Activated CD4-positive, alpha-beta memory T cell treated with anti-CD3 and anti-CD28 coated beads, Interleukin-2, amount 10 ng/mL, durations not matched to agents 7 days and 5 days (primary cell): ENCODE measurements at regions not wholly inside any gene's neighbourhood (a gene's known extent, or its start where the extent isn't known, plus 50 kb on each side); places are given as distances from the start of the nearest gene placed in this dataset.
A peak's percentile ranks its signal among the peaks of the same experiment; 100 is the strongest.
"Not testable (repeated sequence)": the region's sequence is repeated elsewhere in the genome, so short reads cannot be mapped to it uniquely, and the experiment has no call there.

ENCODE experiments used
- CTCF ChIA-PET: fragments of 350-600 bp; sonication (Branson Sonifier 250); formaldehyde crosslinking; loops from one replicate; lab custom pipeline; 2021; ENCODE audit warnings: antibody characterized with exemption, inconsistent platforms; lab: Charles Lee
- POLR2A ChIA-PET: fragments of 350-600 bp; sonication (Branson Sonifier 250); formaldehyde crosslinking; loops from one replicate; lab custom pipeline; 2021; ENCODE audit warnings: antibody characterized with exemption; lab: Charles Lee
- DNase-seq: peaks from one replicate; pipeline ENCODE4 v3.0.0-alpha.2; 2020
- H3K27ac Mint-ChIP-seq: one replicate; pipeline ENCODE4 v1.8.0; 2021; ENCODE audit warnings: mild to moderate bottlenecking, mixed read lengths
- H3K27me3 Mint-ChIP-seq: one replicate; pipeline ENCODE4 v1.8.0; 2021; ENCODE audit warnings: mixed read lengths
- H3K36me3 Mint-ChIP-seq: one replicate; pipeline ENCODE4 v1.8.0; 2021; ENCODE audit warnings: low read depth, mixed read lengths
- H3K4me1 Mint-ChIP-seq: one replicate; pipeline ENCODE4 v1.8.0; 2021; ENCODE audit warnings: mixed read lengths
- H3K4me3 Mint-ChIP-seq: one replicate; pipeline ENCODE4 v1.8.0; 2021; ENCODE audit warnings: mild to moderate bottlenecking, mixed read lengths
- H3K9me3 Mint-ChIP-seq: one replicate; pipeline ENCODE4 v1.8.0; 2021; ENCODE audit warnings: mixed read lengths

DNA sequence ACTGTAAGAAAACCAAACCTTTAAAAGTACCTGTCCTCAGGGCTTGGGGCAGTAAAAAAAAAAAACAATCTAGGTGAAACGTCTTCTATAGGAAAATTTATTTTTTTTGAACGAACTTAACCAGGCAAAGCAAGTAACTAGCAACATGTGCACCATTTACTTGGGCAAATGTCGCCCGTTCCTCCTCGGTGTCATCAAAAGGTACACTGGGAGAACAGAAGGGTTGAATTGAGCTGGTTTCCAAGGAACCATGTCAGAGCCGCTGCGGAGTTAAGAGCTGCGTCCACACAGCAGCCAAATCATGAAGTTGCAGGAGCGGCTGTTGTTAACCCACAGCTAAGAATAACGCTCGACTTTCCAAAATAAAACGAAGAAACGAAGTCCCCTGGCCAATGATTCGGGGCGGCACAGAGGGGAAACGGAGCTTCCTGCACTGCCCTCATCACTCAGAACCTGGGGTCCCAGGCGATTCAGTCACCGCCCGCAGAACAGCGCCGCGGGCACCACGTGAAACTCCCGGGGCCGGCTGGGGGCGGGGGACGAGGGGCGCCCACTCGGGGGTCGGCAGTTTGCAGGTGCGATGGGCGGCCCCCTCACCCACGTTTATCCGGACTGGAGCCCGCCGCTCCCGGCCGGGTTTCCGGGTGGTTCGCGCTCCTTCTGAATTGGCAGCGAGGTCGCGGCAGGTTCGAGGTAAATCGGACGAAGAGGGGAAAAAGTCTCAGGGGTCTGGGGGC is 53.6 kb upstream of the PLGLB1 start:
- Mint-ChIP-seq H3K4me1 (peaks cover 14% of the 10 kb centered on the region), H3K4me3 (peak overlapping the region; percentile 78), H3K27ac (peak overlapping the region; percentile 69)
- POLR2A ChIA-PET, H3K36me3 Mint-ChIP-seq, CTCF ChIA-PET, H3K9me3 Mint-ChIP-seq, H3K27me3 Mint-ChIP-seq: not testable (repeated sequence)
- peak; percentile 42 for DNase-seq

DNA sequence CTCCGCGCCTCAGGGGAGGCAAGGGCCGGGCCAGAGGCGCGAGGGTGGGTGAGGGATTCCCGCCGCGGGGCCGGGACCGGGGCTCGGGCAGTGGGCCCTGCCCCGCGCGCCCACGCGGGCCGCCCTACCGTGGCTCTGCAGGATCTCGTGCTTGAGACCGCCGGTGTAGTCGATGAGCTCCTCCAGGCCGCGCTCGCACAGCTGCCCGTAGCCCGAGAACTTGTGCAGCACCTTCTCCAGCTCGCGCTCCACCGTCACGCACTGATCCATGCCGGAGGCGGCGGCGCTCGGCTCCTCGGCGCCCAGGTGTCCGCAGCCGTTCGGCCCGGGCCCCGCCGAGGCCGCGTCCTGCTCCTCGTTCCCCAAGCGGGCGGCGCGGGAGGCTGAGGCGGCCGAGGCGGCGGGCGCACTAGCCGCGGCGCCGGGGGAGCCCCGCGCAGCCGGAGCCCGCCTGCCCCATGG is 54.2 kb upstream of the PLGLB1 start:
- Mint-ChIP-seq H3K27ac (peak overlapping the region; percentile 81), H3K4me1 (peaks cover 11% of the 10 kb centered on the region), H3K4me3 (peak overlapping the region; percentile 86)
- H3K36me3 Mint-ChIP-seq, POLR2A ChIA-PET, H3K9me3 Mint-ChIP-seq, H3K27me3 Mint-ChIP-seq, CTCF ChIA-PET: not testable (repeated sequence)
- DNase-seq = peak; percentile 57

DNA sequence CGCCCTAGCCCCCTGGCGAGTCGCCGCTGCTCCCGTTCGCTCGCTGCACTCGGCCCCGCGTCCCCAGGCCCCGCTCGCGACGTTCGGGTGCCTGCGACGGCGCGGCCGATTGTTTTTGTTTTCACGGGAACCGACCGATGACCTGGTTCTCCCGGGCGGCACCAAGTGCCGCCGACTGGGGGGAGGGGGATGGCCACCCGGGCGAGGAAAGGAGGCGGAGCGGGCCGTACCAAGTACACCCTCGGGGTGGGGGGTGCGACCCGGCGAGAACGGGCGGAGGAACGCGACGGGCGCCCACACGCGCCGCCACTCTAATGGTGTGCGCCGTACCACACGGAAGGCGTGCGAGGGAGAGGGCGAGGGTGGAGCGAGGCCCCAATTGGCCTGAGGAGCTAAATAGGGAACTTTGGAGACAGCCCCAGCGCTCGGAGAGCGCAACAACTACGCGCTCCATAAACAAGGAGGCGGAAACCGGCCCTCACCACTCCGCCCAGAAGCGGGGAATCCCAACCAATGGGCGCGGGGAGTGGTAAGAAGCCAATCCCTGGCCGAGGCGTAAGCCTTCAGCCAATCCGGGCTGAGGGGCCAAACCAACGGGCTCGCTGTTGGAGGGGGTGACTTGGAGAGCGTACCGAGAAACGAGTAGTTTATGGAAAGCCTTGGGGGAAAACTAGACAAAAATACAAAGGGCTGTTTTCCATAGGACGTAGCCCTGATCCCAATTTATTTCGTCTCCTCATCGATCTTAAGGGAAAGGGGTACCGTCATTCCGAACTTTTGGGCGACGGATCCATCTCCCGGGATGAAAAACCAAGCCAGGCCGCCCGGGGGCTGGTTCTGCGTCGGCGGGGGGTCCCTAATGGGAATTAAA is 54.8 kb upstream of the PLGLB1 start:
- H3K27me3 Mint-ChIP-seq, H3K36me3 Mint-ChIP-seq, CTCF ChIA-PET, H3K9me3 Mint-ChIP-seq, POLR2A ChIA-PET: not testable (repeated sequence)
- H3K27ac Mint-ChIP-seq = peak overlapping the region; percentile 93
- peak overlapping the region; percentile 86 for H3K4me3 Mint-ChIP-seq
- H3K4me1 Mint-ChIP-seq = peaks cover 11% of the 10 kb centered on the region
- DNase-seq = peak; percentile 94

DNA sequence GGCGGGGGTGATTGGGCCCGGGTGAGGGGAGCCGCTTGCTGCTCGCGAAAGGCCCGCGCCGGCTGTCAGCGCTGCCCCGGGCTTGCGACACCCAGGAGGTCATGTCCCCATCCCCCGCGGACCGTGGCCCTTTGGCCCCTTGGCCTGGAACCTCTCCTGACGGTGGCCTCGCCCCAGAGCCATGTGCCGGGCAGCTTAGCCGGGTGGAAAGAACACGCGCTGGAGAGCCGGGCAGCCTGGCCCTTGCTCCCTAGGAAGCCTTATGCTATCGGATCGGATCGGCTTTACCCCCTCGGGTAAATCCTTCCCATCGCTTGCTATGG is 55.4 kb upstream of the PLGLB1 start:
- CTCF ChIA-PET, H3K27me3 Mint-ChIP-seq, POLR2A ChIA-PET, H3K9me3 Mint-ChIP-seq, H3K36me3 Mint-ChIP-seq, DNase-seq: not testable (repeated sequence)
- peak overlapping the region; percentile 86 for H3K4me3 Mint-ChIP-seq
- peaks cover 11% of the 10 kb centered on the region for H3K4me1 Mint-ChIP-seq
- peak overlapping the region; percentile 93 for H3K27ac Mint-ChIP-seq

DNA sequence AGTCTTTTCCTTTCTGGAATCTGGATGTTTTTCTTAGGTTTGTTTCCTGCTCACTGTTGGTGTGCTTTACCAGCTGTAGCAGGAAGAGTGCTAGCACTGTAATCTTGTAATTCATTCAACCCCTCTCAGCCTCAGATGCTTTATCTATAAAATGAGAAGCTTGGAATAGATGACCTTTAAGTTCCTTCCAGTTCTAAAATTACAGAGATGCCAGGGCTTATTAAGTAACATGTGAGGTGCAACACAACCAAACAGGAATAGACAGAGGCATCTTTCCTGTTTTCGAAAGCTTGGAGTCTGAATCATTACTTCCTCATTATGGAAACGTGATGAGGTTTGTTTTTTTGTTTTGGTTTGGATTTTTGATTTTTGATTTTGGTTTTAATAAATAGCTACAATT is 60.1 kb upstream of the PLGLB1 start:
- H3K27me3 Mint-ChIP-seq, H3K4me1 Mint-ChIP-seq, H3K27ac Mint-ChIP-seq, CTCF ChIA-PET, H3K9me3 Mint-ChIP-seq, H3K4me3 Mint-ChIP-seq, POLR2A ChIA-PET, H3K36me3 Mint-ChIP-seq, DNase-seq: not testable (repeated sequence)

DNA sequence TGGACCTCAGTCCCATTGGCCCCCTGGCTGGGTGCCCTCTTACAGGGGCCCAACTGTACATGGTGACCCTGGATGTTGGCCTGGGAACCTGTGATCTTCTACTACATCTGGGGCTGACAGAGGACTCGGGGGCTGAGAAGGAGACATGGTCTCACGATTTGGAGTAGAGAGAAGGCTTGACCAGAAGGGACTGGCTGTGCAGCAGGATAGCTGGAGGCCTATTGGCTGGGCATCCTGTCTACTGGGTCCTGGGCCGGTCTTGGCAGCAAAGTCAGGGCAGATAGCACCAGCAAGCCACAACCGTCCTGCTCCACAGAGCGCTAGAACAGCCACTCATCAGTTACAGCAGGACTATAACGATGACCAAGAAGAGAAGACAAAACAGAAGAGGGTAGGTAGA is 66.4 kb upstream of the PLGLB1 start:
- DNase-seq, H3K27ac Mint-ChIP-seq, H3K4me3 Mint-ChIP-seq, H3K9me3 Mint-ChIP-seq, POLR2A ChIA-PET, H3K27me3 Mint-ChIP-seq, CTCF ChIA-PET, H3K4me1 Mint-ChIP-seq, H3K36me3 Mint-ChIP-seq: not testable (repeated sequence)

DNA sequence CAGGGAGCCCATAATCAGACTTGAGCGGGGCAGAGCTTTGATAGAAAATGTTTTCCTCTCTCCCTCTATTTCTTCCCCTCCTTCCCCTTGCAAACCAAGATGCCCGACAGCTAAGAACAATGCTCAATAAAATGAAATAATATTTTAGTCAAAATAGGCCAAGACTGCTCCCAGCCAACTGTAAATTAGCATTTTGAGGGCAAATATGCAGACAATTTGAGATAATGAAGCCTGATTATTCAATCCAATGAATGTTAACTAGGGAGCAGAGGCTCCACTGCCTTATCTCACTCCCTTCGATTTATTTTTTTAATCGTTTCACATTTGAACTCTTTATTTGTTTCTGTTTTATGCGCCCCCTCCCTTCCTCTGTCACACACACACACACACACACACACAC is 67.8 kb upstream of the PLGLB1 start:
- H3K36me3 Mint-ChIP-seq, H3K4me1 Mint-ChIP-seq, H3K9me3 Mint-ChIP-seq, CTCF ChIA-PET, H3K27me3 Mint-ChIP-seq, DNase-seq, H3K27ac Mint-ChIP-seq, H3K4me3 Mint-ChIP-seq, POLR2A ChIA-PET: not testable (repeated sequence)

DNA sequence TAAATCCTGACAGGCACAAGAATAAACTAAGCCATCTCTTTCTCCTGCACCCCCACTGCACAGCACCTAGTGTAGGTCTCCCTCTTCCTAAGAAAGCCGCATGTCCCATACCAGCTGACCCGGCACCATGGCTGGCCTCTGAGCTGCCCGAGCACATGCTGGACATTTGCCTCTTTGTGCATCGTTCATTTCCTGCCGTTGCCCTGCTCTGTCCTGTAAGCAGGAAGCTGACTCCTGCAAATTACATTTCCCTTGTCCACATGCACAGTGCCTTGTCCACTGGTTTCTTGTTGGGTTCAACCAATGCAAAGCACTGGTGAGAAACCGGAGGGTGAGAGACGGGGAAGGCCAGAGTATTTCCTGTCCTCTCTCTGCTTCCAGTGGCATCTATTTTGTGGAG is 71.6 kb upstream of the PLGLB1 start:
- DNase-seq, H3K27ac Mint-ChIP-seq, H3K9me3 Mint-ChIP-seq, H3K4me3 Mint-ChIP-seq, H3K4me1 Mint-ChIP-seq, H3K27me3 Mint-ChIP-seq, H3K36me3 Mint-ChIP-seq, CTCF ChIA-PET, POLR2A ChIA-PET: not testable (repeated sequence)

DNA sequence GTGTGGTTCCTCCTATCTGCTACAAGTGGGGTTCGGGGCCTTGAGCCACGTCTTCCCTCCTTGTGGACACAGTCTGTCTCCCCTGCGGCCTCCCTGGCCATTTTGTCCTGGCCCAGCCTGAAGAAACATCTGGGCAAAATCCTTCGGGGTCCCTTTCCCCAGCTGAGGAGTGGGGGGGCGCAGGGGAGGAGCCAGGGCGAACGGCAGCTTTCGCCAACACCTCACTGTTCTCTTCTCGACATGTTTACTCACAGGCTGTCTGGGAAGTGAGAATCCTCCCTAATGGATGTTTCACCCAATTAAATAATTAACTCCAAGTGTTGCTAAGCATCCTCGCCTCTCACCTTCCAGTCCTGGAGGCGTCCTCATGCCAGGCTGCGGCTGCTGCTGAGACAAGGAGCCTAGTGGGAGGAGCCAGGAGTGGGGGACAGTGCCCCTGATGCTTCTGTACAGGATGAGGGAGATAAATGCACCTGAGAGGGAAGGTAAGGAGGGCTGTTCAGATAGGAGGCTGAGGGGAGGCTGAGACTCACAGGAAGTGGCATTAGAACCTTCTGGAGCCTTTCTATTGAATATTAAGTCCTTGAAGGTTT is 72.4 kb upstream of the PLGLB1 start:
- H3K27ac Mint-ChIP-seq, POLR2A ChIA-PET, H3K4me3 Mint-ChIP-seq, H3K4me1 Mint-ChIP-seq, H3K27me3 Mint-ChIP-seq, H3K36me3 Mint-ChIP-seq, H3K9me3 Mint-ChIP-seq, CTCF ChIA-PET, DNase-seq: not testable (repeated sequence)

DNA sequence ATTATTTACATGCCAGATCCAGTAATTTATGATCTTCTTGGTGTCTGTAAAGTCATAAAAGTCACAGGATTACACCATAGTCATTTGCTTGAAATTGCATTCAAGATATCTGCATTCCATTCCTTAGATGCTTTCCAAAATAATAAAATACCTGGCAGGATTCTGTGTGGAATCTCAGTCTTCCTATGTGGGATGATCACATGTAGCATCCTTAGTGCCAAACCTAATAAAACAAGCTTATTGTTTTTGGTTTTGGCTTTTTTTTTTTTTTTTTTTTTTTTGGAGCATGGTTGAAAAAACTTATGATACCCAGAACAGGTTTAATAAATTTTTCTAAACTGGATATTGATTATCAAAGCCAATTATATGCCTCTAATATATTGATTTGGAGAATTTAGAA is 74.2 kb upstream of the PLGLB1 start:
- H3K27ac Mint-ChIP-seq, H3K4me1 Mint-ChIP-seq, H3K4me3 Mint-ChIP-seq, H3K27me3 Mint-ChIP-seq, DNase-seq, POLR2A ChIA-PET, CTCF ChIA-PET, H3K36me3 Mint-ChIP-seq, H3K9me3 Mint-ChIP-seq: not testable (repeated sequence)

DNA sequence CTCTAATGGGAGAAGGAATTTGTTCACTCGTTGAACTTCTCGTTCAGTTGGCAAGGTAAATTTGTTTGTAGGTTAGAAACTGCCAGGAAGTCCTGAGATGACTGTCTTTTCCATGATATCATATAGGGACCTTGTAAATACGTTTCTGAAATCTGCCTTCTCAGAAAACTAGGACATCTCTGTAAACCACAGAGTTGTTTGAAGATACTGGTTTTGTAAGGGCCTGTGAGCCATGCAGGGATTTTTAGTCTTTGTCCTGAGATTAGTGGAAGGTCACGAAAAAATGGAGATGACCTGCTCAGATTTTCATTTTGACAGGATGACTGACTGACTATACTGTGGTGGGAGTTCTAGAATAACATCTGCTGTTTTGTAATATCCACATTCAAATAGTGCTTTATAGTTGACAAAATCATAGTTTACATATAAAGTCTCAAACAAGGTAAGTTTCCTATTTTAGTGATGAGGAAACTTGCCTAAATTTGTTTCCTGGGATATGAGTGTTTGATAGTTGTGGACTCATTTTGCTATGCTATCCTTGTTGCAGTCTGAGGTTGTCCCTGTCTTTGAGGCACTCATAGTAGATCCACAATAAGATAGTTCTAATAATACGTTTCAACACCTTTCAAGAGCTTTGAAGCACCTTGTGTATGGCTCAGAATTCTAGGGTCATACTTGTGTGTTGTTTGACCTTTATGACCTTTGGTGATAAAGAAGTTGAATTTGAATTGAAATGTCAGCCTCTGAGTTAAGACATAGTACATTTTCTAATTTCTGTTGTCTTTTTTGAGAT is 107.3 kb upstream of the PLGLB1 start:
- DNase-seq, CTCF ChIA-PET, POLR2A ChIA-PET, H3K9me3 Mint-ChIP-seq, H3K4me1 Mint-ChIP-seq, H3K36me3 Mint-ChIP-seq, H3K27me3 Mint-ChIP-seq: not testable (repeated sequence)
- H3K27ac Mint-ChIP-seq = peak overlapping the region; percentile 92
- H3K4me3 Mint-ChIP-seq = peak overlapping the region; percentile 66

DNA sequence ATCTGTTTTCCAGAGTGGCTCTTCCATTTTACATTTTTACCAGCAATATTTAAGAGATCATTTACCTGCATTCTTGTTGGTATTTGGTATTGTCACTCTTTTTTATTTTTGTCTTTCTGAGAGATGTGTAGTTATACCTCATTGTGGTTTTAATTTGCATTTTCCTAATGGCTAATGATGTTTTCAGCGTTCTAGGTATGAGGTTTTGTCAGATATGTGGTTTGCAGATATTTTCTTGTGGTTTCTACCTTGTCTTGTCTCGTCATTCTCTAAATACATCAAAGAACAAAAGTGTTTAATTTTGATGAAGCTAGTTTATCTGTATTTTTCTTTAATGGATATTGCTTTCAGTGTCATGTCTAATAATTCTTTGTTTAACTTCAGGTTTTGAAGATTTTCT is 110.9 kb upstream of the PLGLB1 start:
- H3K36me3 Mint-ChIP-seq, H3K9me3 Mint-ChIP-seq, H3K27ac Mint-ChIP-seq, H3K4me3 Mint-ChIP-seq, H3K27me3 Mint-ChIP-seq, DNase-seq, H3K4me1 Mint-ChIP-seq, POLR2A ChIA-PET, CTCF ChIA-PET: not testable (repeated sequence)

DNA sequence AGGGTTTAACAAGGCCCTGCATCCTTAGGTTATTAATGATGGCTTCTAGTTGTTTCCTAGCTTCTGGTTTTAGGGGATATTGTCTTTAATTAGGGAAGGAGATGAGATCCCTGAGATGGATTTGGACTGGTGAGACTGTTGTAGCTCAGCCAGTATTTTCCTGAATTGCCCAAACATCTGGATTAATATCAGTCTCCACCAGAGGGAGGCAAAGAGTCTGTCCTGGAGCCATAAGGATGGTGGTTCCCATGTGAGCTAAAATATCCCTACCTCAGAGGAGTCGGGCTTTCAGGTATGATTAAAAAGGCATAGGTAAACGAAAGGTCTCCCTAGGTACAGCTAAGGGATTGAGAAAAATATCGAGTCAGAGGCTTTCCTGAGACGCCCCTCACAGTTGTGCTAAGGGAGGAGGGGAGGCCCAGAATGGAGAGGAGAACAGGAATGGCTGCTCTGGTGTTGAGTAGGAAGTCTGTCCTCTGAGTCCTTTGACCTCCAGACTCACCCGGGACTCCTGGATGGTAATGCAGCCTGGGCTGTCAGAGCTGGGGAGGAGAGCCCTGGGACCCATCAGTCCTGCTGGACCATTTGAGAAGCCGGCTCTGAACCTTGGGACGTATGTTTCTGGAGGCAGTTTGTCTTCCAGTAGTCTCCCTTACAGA is 130.3 kb upstream of the PLGLB1 start:
- CTCF ChIA-PET, DNase-seq, H3K36me3 Mint-ChIP-seq, H3K27me3 Mint-ChIP-seq, H3K4me3 Mint-ChIP-seq, H3K4me1 Mint-ChIP-seq, POLR2A ChIA-PET, H3K9me3 Mint-ChIP-seq, H3K27ac Mint-ChIP-seq: not testable (repeated sequence)
